ENCODE measurements at regions not wholly inside any gene's neighbourhood (a gene's known extent, or its start where the extent isn't known, plus 50 kb on each side); places are given as distances from the start of the nearest gene placed in this dataset.

- no peak for DNase-seq (ENCODE audit: low read depth)
These were observed 247.2 kb downstream of the CETN3 start for GRCh38 chr5:90162324-90162723.

GRCh38 chr5:90161414-90161813, 248.1 kb downstream of the CETN3 start:
- no peak overlapping the region for H3K4me3 ChIP-seq (ENCODE audit: low read depth, low read length)
- peak; percentile 84 for DNase-seq (ENCODE audit: low read depth)
- peak; percentile 77 for TF ChIP-seq CTCF (conservative IDR thresholded peaks at IDR 0.05; ENCODE audit: low read depth, low read length)

More at GRCh38 chr5:90162324-90162723, 247.2 kb downstream of the CETN3 start:
- no peak overlapping the region for H3K4me3 ChIP-seq (ENCODE audit: low read depth, low read length)
- no peak for TF ChIP-seq CTCF (conservative IDR thresholded peaks at IDR 0.05; ENCODE audit: low read depth, low read length)

- no peak for TF ChIP-seq CTCF (conservative IDR thresholded peaks at IDR 0.05; ENCODE audit: low read depth, low read length)
- no peak overlapping the region for H3K4me3 ChIP-seq (ENCODE audit: low read depth, low read length)
- no peak for DNase-seq (ENCODE audit: low read depth)
These were observed 251.4 kb downstream of the CETN3 start for GRCh38 chr5:90158131-90158530.

GRCh38 chr5:90153031-90153430, 256.5 kb downstream of the CETN3 start:
- TF ChIP-seq CTCF (conservative IDR thresholded peaks at IDR 0.05; ENCODE audit: low read depth, low read length) = no peak
- no peak overlapping the region for H3K4me3 ChIP-seq (ENCODE audit: low read depth, low read length)
- peak; percentile 13 for DNase-seq (ENCODE audit: low read depth)

- peak; percentile 72 for DNase-seq (ENCODE audit: low read depth)
- H3K4me3 ChIP-seq (ENCODE audit: low read depth, low read length) = no peak overlapping the region
- no peak for TF ChIP-seq CTCF (conservative IDR thresholded peaks at IDR 0.05; ENCODE audit: low read depth, low read length)
These were observed 264.8 kb downstream of the CETN3 start for GRCh38 chr5:90144625-90145327.

GRCh38 chr5:90142541-90142940, 267.0 kb downstream of the CETN3 start:
- DNase-seq (ENCODE audit: low read depth) = no peak
- no peak overlapping the region for H3K4me3 ChIP-seq (ENCODE audit: low read depth, low read length)
- no peak for TF ChIP-seq CTCF (conservative IDR thresholded peaks at IDR 0.05; ENCODE audit: low read depth, low read length)

- DNase-seq (ENCODE audit: low read depth) = no peak
- H3K4me3 ChIP-seq (ENCODE audit: low read depth, low read length) = no peak overlapping the region
- no peak for TF ChIP-seq CTCF (conservative IDR thresholded peaks at IDR 0.05; ENCODE audit: low read depth, low read length)
These were observed 267.6 kb downstream of the CETN3 start for GRCh38 chr5:90141984-90142383.
